ENCODE measurements at regions not wholly inside any gene's neighbourhood (a gene's known extent, or its start where the extent isn't known, plus 50 kb on each side); places are given as distances from the start of the nearest gene placed in this dataset.

DNA sequence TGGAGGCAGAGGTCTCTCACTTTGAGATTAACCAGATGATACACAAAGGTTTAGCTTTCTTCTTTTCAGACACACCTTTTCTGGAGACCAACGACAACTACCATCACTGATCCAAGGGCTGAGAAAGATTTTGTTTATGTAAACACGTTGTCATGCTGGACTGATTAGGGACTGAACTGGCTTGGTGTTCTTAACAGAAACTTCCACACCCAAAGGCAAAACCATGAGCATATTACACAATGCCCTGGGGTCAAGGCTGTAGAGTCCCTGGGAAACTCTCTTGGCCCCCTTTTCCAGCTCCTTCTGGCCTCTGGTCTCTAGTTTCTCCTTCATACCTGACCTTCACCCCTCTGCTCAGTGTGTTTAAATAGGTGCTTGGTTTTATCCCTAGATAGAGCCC is 447.0 kb upstream of the TCF4 start:
- no peak for TF ChIP-seq POLR2A (IDR thresholded peaks at IDR 0.05; ENCODE audit: low read depth, low read length)
- no peak for TF ChIP-seq ZNF24 (IDR thresholded peaks at IDR 0.05)
- no peak for TF ChIP-seq NFIC (IDR thresholded peaks at IDR 0.05; ENCODE audit: low read depth, low read length)
- TF ChIP-seq TAF1 (IDR thresholded peaks at IDR 0.05; ENCODE audit: borderline replicate concordance, low read depth, low read length), result no peak
- TF ChIP-seq, protein P1, sequence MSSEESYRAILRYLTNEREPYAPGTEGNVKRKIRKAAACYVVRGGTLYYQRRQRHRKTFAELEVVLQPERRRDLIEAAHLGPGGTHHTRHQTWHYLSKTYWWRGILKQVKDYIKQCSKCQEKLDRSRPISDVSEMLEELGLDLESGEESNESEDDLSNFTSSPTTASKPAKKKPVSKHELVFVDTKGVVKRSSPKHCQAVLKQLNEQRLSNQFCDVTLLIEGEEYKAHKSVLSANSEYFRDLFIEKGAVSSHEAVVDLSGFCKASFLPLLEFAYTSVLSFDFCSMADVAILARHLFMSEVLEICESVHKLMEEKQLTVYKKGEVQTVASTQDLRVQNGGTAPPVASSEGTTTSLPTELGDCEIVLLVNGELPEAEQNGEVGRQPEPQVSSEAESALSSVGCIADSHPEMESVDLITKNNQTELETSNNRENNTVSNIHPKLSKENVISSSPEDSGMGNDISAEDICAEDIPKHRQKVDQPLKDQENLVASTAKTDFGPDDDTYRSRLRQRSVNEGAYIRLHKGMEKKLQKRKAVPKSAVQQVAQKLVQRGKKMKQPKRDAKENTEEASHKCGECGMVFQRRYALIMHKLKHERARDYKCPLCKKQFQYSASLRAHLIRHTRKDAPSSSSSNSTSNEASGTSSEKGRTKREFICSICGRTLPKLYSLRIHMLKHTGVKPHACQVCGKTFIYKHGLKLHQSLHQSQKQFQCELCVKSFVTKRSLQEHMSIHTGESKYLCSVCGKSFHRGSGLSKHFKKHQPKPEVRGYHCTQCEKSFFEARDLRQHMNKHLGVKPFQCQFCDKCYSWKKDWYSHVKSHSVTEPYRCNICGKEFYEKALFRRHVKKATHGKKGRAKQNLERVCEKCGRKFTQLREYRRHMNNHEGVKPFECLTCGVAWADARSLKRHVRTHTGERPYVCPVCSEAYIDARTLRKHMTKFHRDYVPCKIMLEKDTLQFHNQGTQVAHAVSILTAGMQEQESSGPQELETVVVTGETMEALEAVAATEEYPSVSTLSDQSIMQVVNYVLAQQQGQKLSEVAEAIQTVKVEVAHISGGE (CRISPR knock-in tag; IDR thresholded peaks at IDR 0.05), result no peak
